GM18505 (cell line): ENCODE measurements at regions not wholly inside any gene's neighbourhood (a gene's known extent, or its start where the extent isn't known, plus 50 kb on each side); places are given as distances from the start of the nearest gene placed in this dataset.

Experiments used
- ATAC-seq: cut with Tn5 transposase; IDR thresholded peaks from one replicate; pipeline ENCODE4 v1.9.1; 2021; ENCODE audit not compliant: unreplicated experiment
- POLR2A ChIP-seq: IDR thresholded peaks from 4 replicates; pipeline ENCODE4 v1.6.1; 2011; ENCODE audit warnings: borderline replicate concordance; ENCODE audit not compliant: insufficient read depth, insufficient read length; ENCODE audit errors: extremely low read depth

DNA sequence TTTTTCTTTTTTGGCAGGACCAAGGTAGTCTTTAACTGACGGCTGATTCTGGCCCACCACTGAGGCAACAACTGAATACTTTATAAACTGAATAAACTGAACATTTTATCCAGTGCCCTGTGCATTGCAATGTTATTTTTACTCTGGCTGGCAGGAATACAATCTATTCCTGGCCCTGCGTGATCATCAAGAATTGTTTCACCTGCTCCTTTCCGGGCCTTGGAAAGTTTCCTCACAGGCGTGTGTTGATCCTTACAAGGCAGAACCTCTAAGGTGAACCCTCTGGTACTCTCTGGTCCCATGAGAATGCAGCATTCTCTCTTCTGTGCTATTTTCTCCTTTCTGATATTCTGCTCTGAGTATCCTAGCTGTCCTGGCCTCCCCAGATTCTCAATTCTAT, 113.7 kb upstream of the KLHL29 start:
- ATAC-seq: no peak
- TF ChIP-seq POLR2A: no peak

DNA sequence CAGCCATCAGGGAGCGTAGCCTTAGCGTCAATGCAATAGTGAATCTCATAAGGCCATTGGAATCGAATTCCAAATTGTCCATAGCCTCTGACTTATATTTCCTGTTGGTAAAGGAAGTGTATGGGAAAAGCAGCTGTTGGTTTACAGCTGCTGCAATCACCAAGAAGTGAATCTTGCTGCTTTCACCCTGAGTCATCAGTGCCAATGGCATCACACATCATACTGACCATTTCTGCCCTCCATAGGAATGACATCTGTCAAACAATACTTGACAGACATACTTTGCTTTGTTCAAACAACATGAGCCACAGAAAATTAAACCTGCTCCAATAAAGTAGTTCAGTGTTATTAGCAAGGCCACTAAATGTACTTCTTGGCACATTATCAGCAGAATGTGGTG, 111.2 kb upstream of the KLHL29 start:
- no peak for ATAC-seq
- TF ChIP-seq POLR2A: no peak

DNA sequence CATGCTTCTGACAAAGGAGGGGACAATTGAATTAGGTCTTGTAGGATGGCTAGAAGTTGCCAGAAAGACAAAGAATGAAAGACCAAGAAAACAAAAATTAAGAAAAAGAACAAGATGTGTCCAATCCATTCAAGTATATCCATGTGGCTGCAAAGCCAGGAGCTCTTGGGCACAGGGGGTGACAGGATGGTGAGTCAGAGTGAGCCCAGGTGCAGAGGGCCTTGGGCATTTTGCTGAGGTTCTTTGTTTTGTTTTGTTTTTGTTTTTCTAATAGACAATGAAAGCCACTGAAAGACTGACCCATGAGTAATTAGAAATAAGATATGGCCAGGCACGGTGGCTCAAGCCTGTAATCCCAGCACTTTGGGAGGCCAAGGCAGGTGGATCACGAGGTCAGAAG, 104.6 kb upstream of the KLHL29 start:
- ATAC-seq: no peak
- no peak for TF ChIP-seq POLR2A

GRCh38 chr2:23283653-23284052, 101.3 kb upstream of the KLHL29 start:
- ATAC-seq: no peak
- no peak for TF ChIP-seq POLR2A

- ATAC-seq: no peak
- TF ChIP-seq POLR2A: no peak
Measured at GRCh38 chr2:23285091-23285800, 99.7 kb upstream of the KLHL29 start.

DNA sequence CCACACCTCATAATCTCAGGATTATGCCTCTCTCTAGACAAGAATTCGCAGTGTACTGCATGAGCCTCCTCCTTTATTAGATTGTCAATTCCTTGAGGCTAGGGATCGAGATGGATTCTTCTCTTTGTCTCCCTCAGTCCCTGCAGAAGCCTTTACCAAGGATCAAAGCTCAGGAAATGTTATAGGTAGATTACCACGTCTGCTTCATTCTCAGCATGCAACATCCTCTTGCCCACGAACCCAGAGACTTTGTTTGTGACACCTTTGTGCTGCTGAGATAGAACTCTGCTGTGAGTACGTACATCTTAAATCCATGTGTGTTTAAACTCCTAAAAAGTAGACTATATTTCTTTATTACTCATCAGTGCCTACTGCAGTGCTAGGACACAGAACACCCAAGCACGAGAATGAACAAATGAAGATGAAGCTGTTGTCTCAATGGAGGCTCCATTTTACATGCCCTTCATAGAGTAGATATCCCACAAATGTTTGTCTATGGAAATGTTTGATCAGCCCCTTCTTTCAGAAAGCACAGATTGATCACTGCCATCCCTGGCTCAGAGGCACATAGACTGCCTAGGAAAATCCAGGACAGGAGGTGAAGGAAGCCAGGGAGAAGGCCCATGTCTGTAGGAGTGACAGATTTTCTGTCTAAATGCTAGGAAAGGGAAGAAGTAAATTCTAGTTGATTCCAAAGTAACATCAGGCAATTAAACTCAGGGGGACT, 98.8 kb upstream of the KLHL29 start:
- ATAC-seq: no peak

GRCh38 chr2:23286758-23287704, 97.9 kb upstream of the KLHL29 start:
- no peak for ATAC-seq
- no peak for TF ChIP-seq POLR2A

More for the DNA sequence above, 98.8 kb upstream of the KLHL29 start:
- no peak for TF ChIP-seq POLR2A

GRCh38 chr2:23289671-23290070, 95.3 kb upstream of the KLHL29 start:
- ATAC-seq: no peak
- no peak for TF ChIP-seq POLR2A

DNA sequence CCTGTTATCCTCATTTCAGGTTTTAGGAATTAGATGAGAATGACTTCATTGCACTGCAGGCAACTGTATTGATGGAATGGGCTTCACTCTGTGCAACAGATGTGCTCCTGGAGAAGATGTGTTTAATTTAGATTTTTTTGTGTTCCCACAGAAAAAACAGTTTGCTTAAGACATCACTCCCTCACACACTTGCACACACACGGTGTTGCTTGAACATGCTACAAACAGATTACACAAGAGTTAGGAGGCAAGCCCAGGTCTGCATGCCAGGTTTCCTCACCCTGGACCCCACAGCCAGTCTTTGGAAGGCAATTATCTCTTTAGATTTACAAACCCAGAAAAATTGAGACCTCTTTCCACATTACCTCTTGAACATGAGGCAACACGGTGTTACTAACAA, 93.7 kb upstream of the KLHL29 start:
- ATAC-seq: no peak
- no peak for TF ChIP-seq POLR2A

GRCh38 chr2:23292024-23292423, 93.0 kb upstream of the KLHL29 start:
- TF ChIP-seq POLR2A: no peak
- no peak for ATAC-seq

DNA sequence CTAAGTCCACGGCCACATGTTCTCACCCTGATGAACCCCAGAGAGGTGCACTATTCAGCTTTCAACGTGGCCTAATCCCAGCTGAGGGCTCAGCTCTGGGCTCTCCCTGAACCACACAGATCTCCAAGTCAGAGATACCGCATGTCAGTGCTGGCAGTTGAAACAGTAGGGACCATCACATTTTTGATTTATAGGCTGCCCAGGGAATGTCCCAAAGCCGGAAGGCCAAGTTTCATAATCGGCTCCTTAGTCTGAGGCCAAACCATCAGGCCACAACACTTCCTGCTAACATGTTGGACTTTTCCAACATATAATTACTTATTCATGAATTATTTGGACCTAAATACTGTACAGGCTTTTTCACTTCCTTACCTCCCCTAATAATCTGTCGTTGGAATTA, 91.9 kb upstream of the KLHL29 start:
- ATAC-seq: no peak
- no peak for TF ChIP-seq POLR2A

- ATAC-seq: no peak
- no peak for TF ChIP-seq POLR2A
Measured at GRCh38 chr2:23293731-23294130, 91.2 kb upstream of the KLHL29 start.

DNA sequence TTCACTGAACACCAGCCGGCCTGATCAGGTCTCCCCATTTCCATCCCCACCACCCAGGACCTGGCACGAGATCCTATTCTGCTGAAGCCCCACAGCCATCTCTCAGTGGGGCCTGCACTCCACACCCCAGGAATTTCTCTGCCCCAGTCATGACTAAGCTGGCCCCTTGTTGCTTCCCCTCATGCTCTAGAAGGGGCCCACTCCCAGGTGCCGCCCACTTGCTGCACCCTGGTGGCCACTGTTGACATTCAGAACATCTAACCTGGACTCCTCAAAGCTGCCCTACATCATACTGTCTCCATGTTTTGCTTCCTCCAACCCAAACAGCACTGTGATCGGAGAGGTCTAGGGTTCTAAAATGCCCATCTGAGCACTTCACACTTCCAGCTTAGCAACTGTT, 90.7 kb upstream of the KLHL29 start:
- ATAC-seq: no peak

More for the DNA sequence above, 90.7 kb upstream of the KLHL29 start:
- no peak for TF ChIP-seq POLR2A
